Suprapubic skin (tissue), 4 donors: ENCODE measurements at regions not wholly inside any gene's neighbourhood (a gene's known extent, or its start where the extent isn't known, plus 50 kb on each side); places are given as distances from the start of the nearest gene placed in this dataset.

ENCODE experiments used
- CTCF ChIP-seq, 2 donors: fragments of 200-600 bp in 1 of 2; fragments of 450-650 bp in 1 of 2; sonication (generic) in 1 of 2; IDR thresholded peaks; one replicate each; pipeline ENCODE4 v1.5.1; 2016 to 2019; ENCODE audit warnings: antibody characterized with exemption in 2 of 2, mild to moderate bottlenecking in 1 of 2, moderate library complexity in 1 of 2
- EP300 ChIP-seq: sonication (generic); formaldehyde crosslinking; IDR thresholded peaks from one replicate; pipeline ENCODE4 v1.6.1; 2017; ENCODE audit warnings: antibody characterized with exemption
- POLR2A ChIP-seq, 2 donors: fragments of 450-650 bp; IDR thresholded peaks; one replicate each; pipeline ENCODE4 v1.6.1; 2017; ENCODE audit warnings: antibody characterized with exemption in 2 of 2, mild to moderate bottlenecking in 2 of 2, moderate library complexity in 2 of 2
- POLR2AphosphoS5 ChIP-seq, 3 donors: sonication (generic); formaldehyde crosslinking; IDR thresholded peaks; one replicate each; pipeline ENCODE4 v1.6.1; 2017; ENCODE audit warnings: antibody characterized with exemption in 3 of 3

- TF ChIP-seq EP300 (no peak), CTCF (IDR thresholded peaks at IDR 0.05) (no peak), POLR2A (IDR thresholded peaks at IDR 0.05) (no peak), POLR2AphosphoS5 (IDR thresholded peaks at IDR 0.05) (no peak)
Measured at GRCh38 chr16:6517020-6517720, 815.5 kb upstream of the RBFOX1 start.
